ENCODE measurements at regions not wholly inside any gene's neighbourhood (a gene's known extent, or its start where the extent isn't known, plus 50 kb on each side); places are given as distances from the start of the nearest gene placed in this dataset.

DNA sequence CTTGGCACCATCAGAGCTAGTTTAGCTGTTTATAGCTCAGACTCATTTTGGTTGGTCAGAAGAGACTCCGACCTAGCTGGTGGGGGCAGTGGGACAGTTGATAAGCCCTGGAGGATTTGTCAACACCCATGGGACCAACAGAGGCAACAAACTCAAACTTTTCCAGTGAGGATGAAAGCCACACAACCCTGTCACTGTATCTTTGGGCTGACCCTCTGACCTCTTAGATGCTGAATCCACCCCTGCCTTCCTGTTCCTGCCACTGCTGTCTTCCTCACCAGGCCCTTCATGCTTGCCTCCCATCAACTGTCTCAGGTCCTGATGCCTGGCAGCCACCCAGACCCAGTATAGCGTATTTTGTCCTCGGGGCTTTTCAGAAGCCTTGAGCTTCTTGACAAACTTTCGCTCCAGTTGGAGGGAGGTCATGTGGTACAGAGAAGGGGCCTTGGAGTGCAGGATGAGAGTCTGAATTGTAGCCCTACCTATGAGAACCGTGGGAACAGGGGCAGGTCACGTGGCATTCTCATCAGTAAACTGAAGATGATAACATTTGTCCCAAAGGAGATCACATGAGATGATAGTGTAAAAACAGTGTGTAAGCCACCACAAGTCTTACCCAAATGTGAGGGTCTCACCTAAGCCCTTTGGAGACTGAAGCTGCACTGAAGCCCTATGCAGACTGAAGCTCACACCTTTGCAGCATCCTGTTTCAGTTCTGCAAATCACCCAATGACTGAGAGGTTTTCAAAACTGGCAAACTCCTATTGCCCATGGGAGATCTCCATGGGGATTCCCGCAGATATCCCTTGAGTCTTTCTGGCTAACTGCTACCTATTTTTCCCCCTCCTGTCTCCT, 72.0 kb upstream of the F13A1 start:
- ChIA-PET POLR2A (no interaction called here), CTCF (no interaction called here)
- Histone ChIP-seq H3K9me3 (ENCODE audit: control insufficient read depth, insufficient read depth, low read depth, low read length) (no peaks in the 10 kb centered on the region), H3K4me3 (ENCODE audit: low read depth in 2 of 2, low read length in 2 of 2) (no peak overlapping the region), H3K27me3 (ENCODE audit: control insufficient read depth, insufficient read depth, low read length) (no peaks in the 10 kb centered on the region), H3K27ac (ENCODE audit: low read length) (no peak overlapping the region), H3K36me3 (ENCODE audit: control insufficient read depth, insufficient read depth, low read length) (no peaks in the 10 kb centered on the region), H3K4me1 (ENCODE audit: control insufficient read depth, insufficient read depth, low read length) (no peaks in the 10 kb centered on the region)
- DNase-seq (ENCODE audit: low read depth, low spot score) (no peak), ATAC-seq (no peak)
- in situ Hi-C loops (cut with HindIII; ENCODE audit: low pct_unique_long_range_greater_than_20kb, low sequenced_read_pairs): no loop called here
- no peak for TF ChIP-seq POLR2AphosphoS5 (IDR thresholded peaks at IDR 0.05; ENCODE audit: low read depth, low read length)
- TF ChIP-seq TCF7L2 (IDR thresholded peaks at IDR 0.05; ENCODE audit: low read depth, low read length): no peak
- no peak for TF ChIP-seq REST (IDR thresholded peaks at IDR 0.05; ENCODE audit: insufficient read depth in 1 of 2, low read depth in 2 of 2, low read length in 1 of 2)
- TF ChIP-seq SIN3A (IDR thresholded peaks at IDR 0.05; ENCODE audit: borderline replicate concordance, insufficient read depth, low read depth, low read length): no peak
- TF ChIP-seq, protein P1, sequence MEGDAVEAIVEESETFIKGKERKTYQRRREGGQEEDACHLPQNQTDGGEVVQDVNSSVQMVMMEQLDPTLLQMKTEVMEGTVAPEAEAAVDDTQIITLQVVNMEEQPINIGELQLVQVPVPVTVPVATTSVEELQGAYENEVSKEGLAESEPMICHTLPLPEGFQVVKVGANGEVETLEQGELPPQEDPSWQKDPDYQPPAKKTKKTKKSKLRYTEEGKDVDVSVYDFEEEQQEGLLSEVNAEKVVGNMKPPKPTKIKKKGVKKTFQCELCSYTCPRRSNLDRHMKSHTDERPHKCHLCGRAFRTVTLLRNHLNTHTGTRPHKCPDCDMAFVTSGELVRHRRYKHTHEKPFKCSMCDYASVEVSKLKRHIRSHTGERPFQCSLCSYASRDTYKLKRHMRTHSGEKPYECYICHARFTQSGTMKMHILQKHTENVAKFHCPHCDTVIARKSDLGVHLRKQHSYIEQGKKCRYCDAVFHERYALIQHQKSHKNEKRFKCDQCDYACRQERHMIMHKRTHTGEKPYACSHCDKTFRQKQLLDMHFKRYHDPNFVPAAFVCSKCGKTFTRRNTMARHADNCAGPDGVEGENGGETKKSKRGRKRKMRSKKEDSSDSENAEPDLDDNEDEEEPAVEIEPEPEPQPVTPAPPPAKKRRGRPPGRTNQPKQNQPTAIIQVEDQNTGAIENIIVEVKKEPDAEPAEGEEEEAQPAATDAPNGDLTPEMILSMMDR (IDR thresholded peaks at IDR 0.05): no peak
- BruUV-seq (replicated peaks): no TSS peak
- intact Hi-C loops (cut with micrococcal nuclease; ENCODE audit: unreplicated experiment): no loop called here

DNA sequence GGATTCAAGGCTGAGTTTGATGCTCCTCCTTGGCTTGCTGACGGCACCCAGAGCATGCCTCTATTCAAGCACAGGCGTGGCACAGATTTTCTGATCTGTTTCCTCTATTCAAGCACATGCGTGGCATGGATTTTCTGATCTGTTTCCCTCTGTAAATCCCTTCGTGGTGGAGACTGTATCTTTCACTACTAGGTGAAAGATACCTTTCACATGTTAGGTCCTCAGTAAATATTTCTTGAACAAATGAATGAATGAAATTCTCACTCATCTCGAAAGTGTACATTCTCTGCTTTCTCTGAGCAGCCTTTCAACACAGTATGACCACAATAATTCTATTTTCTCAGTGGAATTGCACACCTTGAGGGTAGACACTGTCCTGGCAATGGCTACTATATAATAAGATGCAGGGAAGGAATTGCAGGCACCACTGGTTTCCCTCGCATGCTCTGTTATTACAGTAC, 72.6 kb upstream of the F13A1 start:
- ChIA-PET CTCF (no interaction called here), POLR2A (no interaction called here)
- no TSS peak for BruUV-seq (replicated peaks)
- H3K4me1 ChIP-seq (ENCODE audit: control insufficient read depth, insufficient read depth, low read length): no peaks in the 10 kb centered on the region
- H3K4me3 ChIP-seq (ENCODE audit: low read depth in 2 of 2, low read length in 2 of 2): no peak overlapping the region
- no peaks in the 10 kb centered on the region for H3K9me3 ChIP-seq (ENCODE audit: control insufficient read depth, insufficient read depth, low read depth, low read length)
- no peak for DNase-seq (ENCODE audit: low read depth, low spot score)
- no peak overlapping the region for H3K27ac ChIP-seq (ENCODE audit: low read length)
- intact Hi-C loops (cut with micrococcal nuclease; ENCODE audit: unreplicated experiment) (no loop called here), in situ Hi-C loops (cut with HindIII; ENCODE audit: low pct_unique_long_range_greater_than_20kb, low sequenced_read_pairs) (no loop called here)
- no peak for TF ChIP-seq SIN3A (IDR thresholded peaks at IDR 0.05; ENCODE audit: borderline replicate concordance, insufficient read depth, low read depth, low read length)
- TF ChIP-seq, protein P1 (IDR thresholded peaks at IDR 0.05): no peak
- no peak for TF ChIP-seq REST (IDR thresholded peaks at IDR 0.05; ENCODE audit: insufficient read depth in 1 of 2, low read depth in 2 of 2, low read length in 1 of 2)
- TF ChIP-seq TCF7L2 (IDR thresholded peaks at IDR 0.05; ENCODE audit: low read depth, low read length): no peak
- TF ChIP-seq POLR2AphosphoS5 (IDR thresholded peaks at IDR 0.05; ENCODE audit: low read depth, low read length): no peak
- H3K27me3 ChIP-seq (ENCODE audit: control insufficient read depth, insufficient read depth, low read length): no peaks in the 10 kb centered on the region
- no peak for ATAC-seq
- no peaks in the 10 kb centered on the region for H3K36me3 ChIP-seq (ENCODE audit: control insufficient read depth, insufficient read depth, low read length)
